Loucy (cell line): ENCODE measurements at regions not wholly inside any gene's neighbourhood (a gene's known extent, or its start where the extent isn't known, plus 50 kb on each side); places are given as distances from the start of the nearest gene placed in this dataset.

ENCODE experiments used
- EZH2phosphoT487 ChIP-seq: fragments of 200-600 bp; IDR thresholded peaks from 2 replicates; pipeline ENCODE4 v1.6.1; 2018; ENCODE audit warnings: antibody characterized with exemption, mild to moderate bottlenecking, moderate library complexity, borderline replicate concordance
- TF ChIP-seq, protein P1 (sequence below): fragments of 200-600 bp; sonication (generic); conservative IDR thresholded peaks from 2 replicates; pipeline ENCODE4 v1.5.1; 2014; ENCODE audit warnings: mild to moderate bottlenecking, antibody characterized with exemption, low read length

DNA sequence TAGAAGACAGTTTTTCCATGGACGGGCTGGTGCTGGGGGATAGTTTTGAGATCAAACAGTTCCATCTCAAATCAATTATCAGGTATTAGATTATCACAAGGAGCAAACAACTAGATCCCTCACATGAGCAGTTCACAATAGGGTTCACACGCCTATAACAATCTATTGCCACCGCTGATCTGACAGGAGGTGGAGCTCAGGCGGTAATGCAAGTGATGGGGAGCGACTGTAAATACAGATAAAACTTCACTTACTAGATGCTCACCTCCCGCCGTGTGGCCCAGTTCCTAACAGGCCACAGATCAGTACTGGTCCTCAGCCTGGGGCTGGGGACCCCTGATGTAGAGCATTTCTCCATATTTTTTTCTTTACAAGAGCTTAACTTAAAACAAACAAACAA, 203.6 kb downstream of the CDH7 start:
- no peak for TF ChIP-seq EZH2phosphoT487
- TF ChIP-seq, protein P1, sequence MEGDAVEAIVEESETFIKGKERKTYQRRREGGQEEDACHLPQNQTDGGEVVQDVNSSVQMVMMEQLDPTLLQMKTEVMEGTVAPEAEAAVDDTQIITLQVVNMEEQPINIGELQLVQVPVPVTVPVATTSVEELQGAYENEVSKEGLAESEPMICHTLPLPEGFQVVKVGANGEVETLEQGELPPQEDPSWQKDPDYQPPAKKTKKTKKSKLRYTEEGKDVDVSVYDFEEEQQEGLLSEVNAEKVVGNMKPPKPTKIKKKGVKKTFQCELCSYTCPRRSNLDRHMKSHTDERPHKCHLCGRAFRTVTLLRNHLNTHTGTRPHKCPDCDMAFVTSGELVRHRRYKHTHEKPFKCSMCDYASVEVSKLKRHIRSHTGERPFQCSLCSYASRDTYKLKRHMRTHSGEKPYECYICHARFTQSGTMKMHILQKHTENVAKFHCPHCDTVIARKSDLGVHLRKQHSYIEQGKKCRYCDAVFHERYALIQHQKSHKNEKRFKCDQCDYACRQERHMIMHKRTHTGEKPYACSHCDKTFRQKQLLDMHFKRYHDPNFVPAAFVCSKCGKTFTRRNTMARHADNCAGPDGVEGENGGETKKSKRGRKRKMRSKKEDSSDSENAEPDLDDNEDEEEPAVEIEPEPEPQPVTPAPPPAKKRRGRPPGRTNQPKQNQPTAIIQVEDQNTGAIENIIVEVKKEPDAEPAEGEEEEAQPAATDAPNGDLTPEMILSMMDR = no peak
